ENCODE measurements at regions not wholly inside any gene's neighbourhood (a gene's known extent, or its start where the extent isn't known, plus 50 kb on each side); places are given as distances from the start of the nearest gene placed in this dataset.
A peak's percentile ranks its signal among the peaks of the same experiment; 100 is the strongest.
"Not testable (repeated sequence)": the region's sequence is repeated elsewhere in the genome, so short reads cannot be mapped to it uniquely, and the experiment has no call there.

GRCh38 chr15:75100679-75101078, 77.3 kb downstream of the PPCDC start:
- DNase-seq (ENCODE audit: low spot score): no peak

DNA sequence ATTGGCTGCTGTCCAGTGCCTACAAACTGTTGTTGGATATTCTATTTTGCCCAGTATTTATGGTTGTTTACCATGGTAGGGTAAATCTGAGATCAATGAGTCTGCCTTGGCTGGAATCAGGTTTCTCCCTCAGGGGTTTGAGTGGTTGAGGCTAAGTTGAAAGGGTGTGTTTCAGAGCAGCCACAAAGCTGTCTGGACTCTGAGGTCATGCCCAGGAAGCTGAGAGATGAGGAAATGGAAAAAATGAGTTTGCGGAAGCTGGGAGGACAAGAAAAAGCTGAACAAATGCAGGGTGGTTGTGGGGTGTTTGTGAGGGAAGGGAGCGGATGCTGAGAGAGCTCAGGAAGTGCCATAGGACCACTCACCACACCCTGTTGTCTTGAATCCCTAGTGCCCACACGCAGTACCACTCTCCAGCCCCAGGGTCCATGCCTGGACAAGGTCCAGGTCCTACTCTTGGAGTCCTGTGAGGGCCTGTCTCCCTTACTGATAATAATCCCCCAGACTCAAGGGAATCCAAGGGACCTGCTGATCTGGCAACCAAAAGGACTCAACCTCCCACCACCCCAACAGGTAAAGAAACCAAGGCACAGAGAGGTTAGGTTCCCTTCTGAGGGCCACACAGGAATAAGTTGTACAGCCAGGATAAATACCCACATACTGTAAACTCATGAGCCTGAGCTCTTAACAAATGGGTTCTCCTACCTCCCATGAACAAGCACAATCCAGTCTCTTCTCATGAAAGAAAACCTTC, 81.6 kb downstream of the PPCDC start:
- DNase-seq (ENCODE audit: low spot score): peak; percentile 59

GRCh38 chr15:75107516-75107907, 84.1 kb downstream of the PPCDC start:
- no peak for DNase-seq (ENCODE audit: low spot score)

DNA sequence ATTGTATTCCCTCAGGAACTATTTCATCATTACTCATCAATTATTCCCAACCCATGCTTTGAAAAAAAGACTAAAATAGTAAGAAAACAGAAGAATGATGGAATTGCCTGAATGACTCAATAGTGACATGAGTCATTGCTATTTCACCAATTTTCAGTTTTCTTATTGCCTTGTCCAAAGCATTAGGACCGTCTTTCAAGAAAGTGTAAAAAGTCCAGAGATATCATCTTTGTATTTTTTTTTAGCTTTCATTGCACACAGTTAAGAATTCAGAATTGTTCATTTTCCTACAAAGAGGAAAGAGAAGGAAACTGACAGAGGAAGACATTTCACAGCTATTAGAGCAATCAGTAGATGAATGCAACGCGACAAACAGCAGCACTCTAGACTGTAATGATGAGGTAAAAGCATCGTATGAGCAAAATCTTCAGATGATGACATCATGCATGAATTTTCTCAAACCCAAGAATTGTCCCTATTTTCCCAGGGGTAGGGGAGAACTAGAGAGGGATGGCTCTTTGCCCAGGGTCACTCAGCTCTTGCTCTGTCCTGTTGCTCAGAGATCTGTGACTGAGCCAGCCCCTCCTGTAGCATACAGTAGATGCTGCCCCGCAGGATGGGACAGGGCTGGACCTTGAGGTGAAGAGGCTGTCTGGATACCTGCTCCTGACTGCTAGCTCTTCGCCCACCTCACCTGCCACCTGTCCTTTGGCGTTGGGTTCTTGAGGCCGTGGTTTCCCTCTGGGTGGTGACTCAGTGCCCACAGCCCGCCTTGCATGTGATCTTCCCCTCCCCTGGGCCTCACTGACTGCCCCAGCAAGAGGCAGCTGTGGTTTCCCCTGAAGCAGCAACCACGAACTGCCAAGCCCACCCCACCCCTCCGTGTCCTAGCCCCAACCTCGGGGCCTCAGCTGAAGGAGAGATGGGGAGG, 84.8 kb downstream of the PPCDC start:
- DNase-seq (ENCODE audit: low spot score): peak; percentile 38

GRCh38 chr15:75109021-75109735, 85.8 kb downstream of the PPCDC start:
- DNase-seq (ENCODE audit: low spot score): no peak

GRCh38 chr15:75109736-75110130, 86.3 kb downstream of the PPCDC start:
- DNase-seq (ENCODE audit: low spot score): no peak

DNA sequence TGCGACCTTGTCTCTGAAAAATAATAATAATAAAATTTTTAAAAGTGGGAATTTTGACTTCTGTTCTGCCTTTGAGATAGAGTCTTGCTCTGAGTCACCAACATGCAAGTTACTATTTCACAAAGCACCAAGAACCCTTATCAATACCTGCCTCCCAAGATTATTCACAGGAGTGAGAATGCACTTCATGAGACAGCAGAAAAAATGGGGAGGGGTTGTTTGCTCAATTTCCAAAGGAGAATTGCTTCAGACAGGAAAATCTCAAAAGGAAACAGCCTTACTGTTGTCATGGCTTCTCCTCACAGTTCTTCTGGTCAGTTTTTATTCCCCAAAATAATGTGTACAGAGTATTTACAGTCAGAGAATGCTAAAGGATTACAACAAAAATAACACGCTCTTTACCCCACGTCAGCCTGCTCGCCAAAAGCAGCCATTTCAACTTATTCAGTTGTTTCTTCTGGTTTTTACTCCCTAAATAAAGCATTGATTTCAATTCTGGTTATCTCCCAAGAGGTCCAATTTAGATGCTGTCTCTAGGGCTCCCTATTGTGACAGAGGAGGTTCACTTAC, 89.0 kb downstream of the PPCDC start:
- no peak for DNase-seq (ENCODE audit: low spot score)

DNA sequence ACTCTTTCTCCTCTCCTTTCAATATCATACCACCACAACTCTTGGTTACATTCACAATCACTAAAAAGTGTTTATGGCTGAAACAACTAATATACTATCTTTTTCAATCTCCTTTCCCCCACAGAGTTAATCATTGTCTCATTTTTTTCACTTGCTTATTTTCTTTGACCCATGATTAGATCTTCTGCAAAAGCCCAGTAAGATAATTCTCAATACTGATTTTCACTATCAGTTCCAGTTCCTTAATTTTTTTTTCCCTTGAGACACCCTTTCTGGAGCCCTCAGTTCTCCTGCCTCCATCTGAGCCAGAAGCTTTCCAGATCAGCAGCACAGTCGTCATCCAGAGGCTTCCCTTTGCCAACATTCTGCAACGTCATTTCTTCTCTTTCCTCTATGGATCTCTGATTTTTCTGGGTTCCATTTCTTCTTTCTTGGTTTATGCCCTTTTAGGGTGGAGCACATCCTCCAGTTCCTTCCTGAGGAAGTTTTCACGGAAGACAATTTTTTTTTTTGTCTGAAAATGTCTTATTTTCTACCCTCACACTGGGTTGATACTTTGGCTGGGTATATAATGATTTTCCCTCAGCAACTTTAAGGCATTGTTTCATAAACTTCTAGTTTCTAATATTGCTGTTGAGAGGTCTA, 88.7 kb upstream of the C15orf39 start:
- no peak for DNase-seq (ENCODE audit: low spot score)

DNA sequence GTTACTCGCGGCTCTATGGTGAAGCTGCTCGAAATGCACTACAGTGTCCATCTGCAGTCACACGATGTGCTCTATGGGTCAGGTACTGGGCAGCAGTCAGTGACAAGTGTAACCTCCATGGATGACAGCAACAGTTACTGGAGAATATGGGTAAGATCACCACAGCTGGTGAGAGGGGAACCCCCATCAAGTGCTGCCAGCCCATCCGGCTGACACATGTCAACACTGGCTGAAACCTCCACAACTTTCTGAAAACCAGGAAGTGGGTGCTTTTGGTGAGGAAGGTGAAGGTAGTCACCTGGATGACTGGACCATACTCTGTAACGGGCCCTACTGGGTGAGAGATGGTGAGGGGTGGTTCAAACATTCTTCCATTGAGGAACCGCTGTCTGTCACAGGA, 87.4 kb upstream of the C15orf39 start:
- no peak for DNase-seq (ENCODE audit: low spot score)

- DNase-seq (ENCODE audit: low spot score): no peak
Observed at GRCh38 chr15:75114796-75115195, 86.9 kb upstream of the C15orf39 start.

GRCh38 chr15:75115411-75115913, 86.2 kb upstream of the C15orf39 start:
- DNase-seq (ENCODE audit: low spot score): not testable (repeated sequence)

DNA sequence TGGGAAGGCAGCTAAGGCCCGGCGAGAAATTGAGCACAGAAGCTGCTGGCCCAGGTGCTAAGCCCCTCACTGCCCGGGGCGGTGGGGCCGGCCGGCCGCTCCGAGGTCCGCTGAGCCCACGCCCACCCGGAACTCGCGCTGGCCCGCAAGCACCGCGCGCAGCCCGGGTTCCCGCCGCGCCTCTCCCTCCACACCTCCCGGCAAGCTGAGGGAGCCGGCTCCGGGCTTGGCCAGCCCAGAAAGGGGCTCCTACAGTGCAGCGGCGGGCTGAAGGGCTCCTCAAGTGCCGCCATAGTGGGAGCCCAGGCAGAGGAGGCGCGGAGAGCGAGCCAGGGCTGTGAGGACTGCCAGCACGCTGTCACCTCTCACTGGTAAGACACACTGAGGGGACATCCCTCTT, 85.5 kb upstream of the C15orf39 start:
- DNase-seq (ENCODE audit: low spot score): not testable (repeated sequence)

- no peak for DNase-seq (ENCODE audit: low spot score)
Observed at GRCh38 chr15:75117993-75118392, 83.7 kb upstream of the C15orf39 start.

GRCh38 chr15:75119312-75119711, 82.4 kb upstream of the C15orf39 start:
- not testable (repeated sequence) for DNase-seq (ENCODE audit: low spot score)

GRCh38 chr15:75121491-75121890, 80.2 kb upstream of the C15orf39 start:
- DNase-seq (ENCODE audit: low spot score): no peak

DNA sequence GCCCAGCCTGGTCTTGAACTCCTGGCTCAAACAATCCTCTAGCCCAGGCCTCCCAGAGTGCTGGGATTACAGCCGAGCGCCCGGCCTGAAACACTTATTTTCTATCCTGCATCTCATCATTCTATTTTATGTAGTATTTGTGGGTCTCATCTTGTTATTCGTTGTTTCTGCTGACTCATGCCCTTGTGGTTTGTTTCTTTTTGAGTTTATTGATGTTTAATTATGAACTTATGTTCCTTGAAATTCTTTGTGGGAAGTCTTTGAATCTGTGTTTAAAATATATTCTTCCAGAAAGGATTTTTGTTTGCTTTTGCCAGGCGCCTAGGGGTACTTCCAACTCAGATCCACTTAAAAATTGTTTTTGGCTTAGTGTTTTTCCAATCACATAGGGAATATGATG, 78.3 kb upstream of the C15orf39 start:
- DNase-seq (ENCODE audit: low spot score): no peak

- not testable (repeated sequence) for DNase-seq (ENCODE audit: low spot score)
Observed at GRCh38 chr15:75124278-75124677, 77.4 kb upstream of the C15orf39 start.

DNA sequence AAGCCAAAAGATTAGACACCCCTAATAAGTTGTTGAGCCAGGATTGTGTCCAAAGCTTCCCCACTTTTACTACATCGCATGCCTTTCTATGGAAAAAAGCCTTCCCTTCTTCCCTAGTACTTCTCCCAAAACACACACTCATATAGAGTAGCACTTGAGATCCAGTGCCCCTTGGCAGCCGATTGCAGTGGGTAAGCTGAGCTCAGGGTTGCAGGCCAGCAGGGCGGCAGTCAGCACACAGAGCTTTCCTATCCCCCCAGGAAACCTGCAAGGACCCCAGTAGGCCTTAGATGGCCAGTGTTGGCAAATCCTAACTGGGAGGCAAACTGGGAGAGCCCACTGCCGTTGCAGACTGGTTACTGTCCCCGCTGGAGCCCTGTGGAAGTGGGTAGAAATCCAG, 75.7 kb upstream of the C15orf39 start:
- no peak for DNase-seq (ENCODE audit: low spot score)

GRCh38 chr15:75126864-75127580, 74.7 kb upstream of the C15orf39 start:
- no peak for DNase-seq (ENCODE audit: low spot score)

GRCh38 chr15:75129788-75130187, 71.9 kb upstream of the C15orf39 start:
- DNase-seq (ENCODE audit: low spot score): no peak

GRCh38 chr15:75131269-75131643, 70.4 kb upstream of the C15orf39 start:
- DNase-seq (ENCODE audit: low spot score): no peak
